Prostate gland (tissue), 2 donors: ENCODE measurements at regions not wholly inside any gene's neighbourhood (a gene's known extent, or its start where the extent isn't known, plus 50 kb on each side); places are given as distances from the start of the nearest gene placed in this dataset.

Experiments
- POLR2A ChIP-seq: fragments of 450-650 bp; IDR thresholded peaks from one replicate; pipeline ENCODE4 v1.6.1; 2016; ENCODE audit warnings: antibody characterized with exemption, mild to moderate bottlenecking
- POLR2AphosphoS5 ChIP-seq: sonication (generic); formaldehyde crosslinking; IDR thresholded peaks from one replicate; pipeline ENCODE4 v1.6.1; 2017; ENCODE audit warnings: antibody characterized with exemption
- TF ChIP-seq, protein P1 (sequence below), 4 experiments: fragments of 200-600 bp in 2 of 4; fragments of 450-650 bp in 2 of 4; sonication (generic) in 2 of 4; IDR thresholded peaks; 1 replicate in 3 of 4; 2 replicates in 1 of 4; pipeline ENCODE4 v1.5.1; 2016 to 2019; ENCODE audit warnings: antibody characterized with exemption in 4 of 4, mild to moderate bottlenecking in 2 of 4, moderate library complexity in 2 of 4

DNA sequence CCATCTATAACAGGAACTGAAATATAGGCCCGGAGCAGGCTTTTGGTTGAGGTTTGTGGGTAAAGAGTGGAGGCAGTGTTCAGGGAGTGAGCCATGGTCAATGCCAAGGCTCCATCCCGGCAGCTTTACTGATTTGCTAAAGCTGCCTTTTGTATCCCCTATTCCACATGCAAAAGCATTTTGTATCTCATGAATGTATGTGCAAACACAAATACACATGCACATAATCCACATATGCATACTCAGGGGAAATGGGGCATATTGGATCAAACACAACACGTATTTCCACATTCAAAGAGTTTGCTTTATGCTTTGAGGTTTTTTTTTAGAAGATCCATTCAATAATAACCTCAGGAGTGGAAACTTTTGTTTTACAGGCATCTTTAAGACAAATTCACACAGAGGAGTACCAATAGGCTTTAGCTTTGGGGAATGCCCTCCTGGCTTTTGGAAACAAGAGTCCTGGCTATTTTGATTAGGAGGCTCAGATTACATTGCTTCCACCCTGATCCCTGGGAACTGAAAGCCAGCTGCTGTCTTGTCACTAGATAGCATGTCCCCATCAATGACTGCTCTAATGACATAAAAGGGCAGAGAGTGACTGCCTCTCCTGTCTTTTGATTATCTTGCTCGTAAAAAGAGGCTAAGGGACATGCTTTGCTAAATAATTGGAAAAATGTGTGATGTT, 263.2 kb downstream of the EN1 start:
- no peak for TF ChIP-seq POLR2A
- TF ChIP-seq POLR2AphosphoS5: no peak
- TF ChIP-seq, protein P1, sequence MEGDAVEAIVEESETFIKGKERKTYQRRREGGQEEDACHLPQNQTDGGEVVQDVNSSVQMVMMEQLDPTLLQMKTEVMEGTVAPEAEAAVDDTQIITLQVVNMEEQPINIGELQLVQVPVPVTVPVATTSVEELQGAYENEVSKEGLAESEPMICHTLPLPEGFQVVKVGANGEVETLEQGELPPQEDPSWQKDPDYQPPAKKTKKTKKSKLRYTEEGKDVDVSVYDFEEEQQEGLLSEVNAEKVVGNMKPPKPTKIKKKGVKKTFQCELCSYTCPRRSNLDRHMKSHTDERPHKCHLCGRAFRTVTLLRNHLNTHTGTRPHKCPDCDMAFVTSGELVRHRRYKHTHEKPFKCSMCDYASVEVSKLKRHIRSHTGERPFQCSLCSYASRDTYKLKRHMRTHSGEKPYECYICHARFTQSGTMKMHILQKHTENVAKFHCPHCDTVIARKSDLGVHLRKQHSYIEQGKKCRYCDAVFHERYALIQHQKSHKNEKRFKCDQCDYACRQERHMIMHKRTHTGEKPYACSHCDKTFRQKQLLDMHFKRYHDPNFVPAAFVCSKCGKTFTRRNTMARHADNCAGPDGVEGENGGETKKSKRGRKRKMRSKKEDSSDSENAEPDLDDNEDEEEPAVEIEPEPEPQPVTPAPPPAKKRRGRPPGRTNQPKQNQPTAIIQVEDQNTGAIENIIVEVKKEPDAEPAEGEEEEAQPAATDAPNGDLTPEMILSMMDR (IDR thresholded peaks at IDR 0.05): no peak
